T47D (cell line): ENCODE measurements at regions not wholly inside any gene's neighbourhood (a gene's known extent, or its start where the extent isn't known, plus 50 kb on each side); places are given as distances from the start of the nearest gene placed in this dataset.

ENCODE experiments used
- DNase-seq, 2 experiments: peaks; one replicate each; pipeline versions ENCODE4 v3.0.0 to v3.0.0-alpha.2; 2011 to 2012; ENCODE audit warnings: low read depth in 1 of 2, low spot score in 1 of 2
- JUND ChIP-seq: IDR thresholded peaks from 2 replicates; pipeline ENCODE4 v1.6.1; 2012; ENCODE audit warnings: low read depth
- in situ Hi-C: cut with HindIII; loops from 2 replicates; pipeline ENCODE4 v1.10.0; 2016; ENCODE audit warnings: low sequenced_read_pairs, low pct_unique_long_range_greater_than_20kb

DNA sequence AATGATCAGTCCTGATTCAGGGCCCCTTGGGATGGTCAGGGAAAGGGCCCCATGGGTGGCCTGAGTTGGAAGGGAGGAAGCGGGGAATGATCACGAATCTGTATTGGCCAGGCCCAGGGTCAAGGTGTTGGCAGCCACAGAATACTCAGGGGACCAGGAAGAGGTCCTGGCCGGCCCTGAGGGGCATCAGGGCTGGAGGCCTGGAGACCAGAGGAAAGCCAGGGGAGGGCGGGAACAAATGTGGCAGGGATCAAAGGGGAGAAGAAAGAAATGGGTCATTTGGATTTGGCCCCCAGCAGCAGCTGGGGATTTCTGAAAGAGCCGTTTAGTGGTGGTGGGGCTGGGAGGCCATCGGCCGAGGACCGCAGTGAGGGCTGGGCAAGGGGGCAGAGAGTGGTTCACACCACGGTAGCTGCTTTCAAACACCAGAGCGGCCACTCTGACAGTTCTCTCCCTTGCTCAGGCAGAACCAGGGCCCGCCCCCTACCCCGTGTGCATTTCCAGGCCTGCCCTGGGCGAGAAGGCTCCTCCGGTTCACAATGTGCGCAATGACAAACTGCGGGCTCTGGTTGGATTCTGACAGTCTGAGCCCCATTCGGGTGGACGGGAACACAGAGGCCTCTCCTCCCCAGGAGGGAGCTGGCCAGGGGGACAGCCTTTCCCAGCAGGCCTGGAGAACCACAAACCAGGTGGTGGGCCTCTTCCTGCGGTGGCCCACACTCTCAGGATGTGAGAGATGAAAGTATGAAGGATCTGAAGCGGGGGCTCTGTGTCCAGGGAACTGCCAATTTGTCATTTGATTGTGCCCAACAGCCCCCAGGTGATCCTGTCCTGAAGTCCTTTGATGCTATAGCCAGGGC lies 220.3 kb upstream of the IER5L start:
- in situ Hi-C loops: no loop called here
- DNase-seq: no peak
- TF ChIP-seq JUND: no peak

DNA sequence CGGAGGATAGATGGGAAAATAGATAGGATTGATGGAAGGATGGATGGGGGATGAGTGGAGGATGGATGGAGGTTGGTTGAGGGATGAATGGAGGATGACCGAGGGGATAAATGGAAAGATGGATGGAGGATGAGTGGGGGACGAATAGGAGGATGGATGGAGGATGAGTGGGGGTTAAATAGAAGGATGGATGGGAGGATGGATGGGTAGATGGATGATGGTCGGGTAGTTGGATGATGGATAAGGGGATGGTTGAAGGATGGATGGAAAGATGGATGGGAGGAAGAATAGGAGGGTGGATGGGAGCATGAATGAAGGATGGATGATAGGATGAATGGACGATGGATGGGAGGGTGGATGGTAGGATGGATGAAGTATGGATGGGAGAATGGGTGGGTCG lies 219.3 kb upstream of the IER5L start:
- DNase-seq: no peak
- in situ Hi-C loops: no loop called here
- no peak for TF ChIP-seq JUND

DNA sequence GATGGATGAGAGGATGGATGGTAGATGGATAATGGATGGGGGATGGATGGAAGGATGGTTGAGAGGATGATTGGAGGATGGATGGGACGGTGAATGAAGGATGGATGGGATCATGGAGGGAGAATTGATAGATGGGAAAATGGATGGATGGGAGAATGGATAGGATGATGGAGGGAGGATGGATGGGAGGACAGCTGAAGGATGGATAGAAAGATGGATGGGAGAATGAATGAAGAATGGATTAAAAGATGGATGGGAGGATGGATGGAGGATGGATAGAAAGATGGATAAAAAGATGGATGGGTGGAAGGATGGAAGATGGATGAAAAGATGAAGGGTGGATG lies 218.3 kb upstream of the IER5L start:
- in situ Hi-C loops: no loop called here
- no peak for TF ChIP-seq JUND
- DNase-seq: no peak

DNA sequence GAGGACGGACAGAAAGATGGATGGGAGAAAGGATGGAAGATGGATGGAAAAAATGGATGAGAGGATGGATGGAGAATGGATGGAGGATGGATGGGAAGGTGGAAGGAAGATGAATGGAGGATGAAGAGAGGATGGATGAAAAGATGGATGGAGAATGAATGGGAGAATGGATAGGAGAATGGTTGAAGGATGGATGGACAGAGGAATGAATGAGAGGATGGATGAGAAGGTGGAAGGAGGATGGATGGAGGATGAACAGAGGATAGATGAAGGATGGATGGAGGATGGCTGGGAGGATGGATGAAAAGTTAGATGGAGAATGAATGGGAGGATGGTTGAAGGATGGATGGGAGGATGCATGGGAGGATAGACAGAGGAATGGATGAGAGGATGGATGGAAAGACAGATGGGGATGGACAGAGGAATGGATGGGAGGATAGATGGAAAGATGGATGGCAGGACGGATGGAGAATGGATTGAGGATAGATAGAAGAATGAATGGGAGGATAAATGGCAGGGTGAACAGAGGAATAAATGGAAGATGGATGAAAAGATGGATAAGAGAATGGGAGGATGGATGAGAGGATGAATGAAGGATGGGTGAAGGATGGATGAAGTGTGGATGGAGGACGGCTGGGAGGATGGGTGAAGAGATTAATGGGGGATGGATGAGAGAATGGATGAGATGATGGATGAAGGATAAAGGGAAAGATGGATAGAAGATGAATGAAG lies 217.7 kb upstream of the IER5L start:
- no peak for TF ChIP-seq JUND
- in situ Hi-C loops: no loop called here
- DNase-seq: no peak

DNA sequence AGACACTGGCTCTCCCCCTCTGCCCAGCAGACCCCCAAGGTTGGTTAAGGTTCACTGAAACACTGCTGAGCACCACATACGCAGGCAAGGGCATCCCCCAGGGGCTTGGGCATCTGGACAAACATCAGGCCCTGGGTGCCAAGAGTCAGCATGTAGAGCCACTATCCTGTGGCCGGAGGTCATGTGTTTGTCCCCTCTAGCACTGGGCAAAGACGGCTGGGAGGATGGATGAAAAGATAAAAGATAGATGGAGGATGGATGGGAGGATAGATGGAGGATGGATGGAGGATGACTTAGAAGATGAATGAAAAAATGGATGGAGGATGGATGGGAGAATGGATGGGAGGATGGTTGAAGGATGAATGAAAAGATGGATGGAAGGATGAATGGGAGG lies 216.8 kb upstream of the IER5L start:
- no peak for DNase-seq
- in situ Hi-C loops: no loop called here
- no peak for TF ChIP-seq JUND

DNA sequence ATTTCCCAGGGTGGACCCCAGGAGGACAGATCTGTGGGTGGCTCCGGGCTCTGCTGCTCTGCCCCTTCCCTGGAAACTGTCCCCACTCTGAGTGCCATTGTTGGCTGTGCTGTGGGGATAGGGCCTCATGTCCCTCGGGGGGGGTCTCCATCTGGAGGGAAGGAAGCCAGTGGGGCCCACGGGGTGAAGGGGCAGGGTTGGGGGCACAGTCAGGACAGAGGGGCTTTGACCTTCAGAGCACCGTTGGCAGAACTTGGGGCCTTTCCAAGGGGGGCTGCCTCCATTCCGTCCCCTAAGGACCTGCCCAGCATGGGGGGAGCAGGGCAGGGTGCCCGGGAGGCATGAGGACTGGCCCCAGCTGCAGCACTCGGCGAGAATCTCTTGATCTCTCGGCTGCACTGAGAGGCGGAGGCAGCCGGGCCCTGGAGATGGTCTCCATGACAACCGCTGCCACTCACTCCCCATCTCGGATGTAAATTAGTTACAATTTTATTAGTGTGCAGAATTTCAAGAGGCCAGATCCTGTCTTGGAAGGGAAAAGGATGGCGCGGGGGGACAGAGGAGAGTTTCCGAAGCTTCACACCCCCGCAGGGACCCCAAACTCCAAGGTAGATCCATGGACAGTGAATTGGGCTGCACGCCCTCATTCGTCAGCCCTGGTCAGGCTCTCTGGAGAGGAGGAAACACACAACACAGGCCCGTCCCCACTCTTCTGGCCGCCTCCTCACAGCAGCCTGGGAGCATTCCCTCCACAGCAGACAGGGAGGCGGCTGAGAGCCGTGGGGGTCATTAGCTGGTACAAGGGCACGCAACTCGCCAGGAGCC lies 216.2 kb upstream of the IER5L start:
- in situ Hi-C loops: no loop called here
- TF ChIP-seq JUND: no peak
- no peak for DNase-seq

DNA sequence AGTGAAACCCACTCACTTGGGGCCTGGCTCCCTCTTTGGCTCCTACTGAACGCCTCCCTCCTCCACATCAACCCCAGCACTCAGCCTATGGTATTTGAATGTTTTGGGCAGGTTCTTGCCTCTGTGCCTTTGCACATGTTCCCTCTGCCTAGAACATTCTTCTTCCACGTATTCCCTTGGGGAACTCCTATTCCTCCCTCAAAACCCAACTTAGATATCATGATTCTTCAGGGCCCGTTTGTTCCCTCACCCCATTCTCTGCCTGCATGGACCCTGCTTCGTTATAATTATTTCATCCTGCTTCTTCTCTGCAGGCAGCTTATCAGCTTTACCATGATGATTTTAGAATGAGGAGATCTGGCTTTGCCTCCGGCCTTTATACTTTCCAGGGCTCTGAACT lies 215.0 kb upstream of the IER5L start:
- in situ Hi-C loops: no loop called here
- no peak for DNase-seq
- TF ChIP-seq JUND: no peak

DNA sequence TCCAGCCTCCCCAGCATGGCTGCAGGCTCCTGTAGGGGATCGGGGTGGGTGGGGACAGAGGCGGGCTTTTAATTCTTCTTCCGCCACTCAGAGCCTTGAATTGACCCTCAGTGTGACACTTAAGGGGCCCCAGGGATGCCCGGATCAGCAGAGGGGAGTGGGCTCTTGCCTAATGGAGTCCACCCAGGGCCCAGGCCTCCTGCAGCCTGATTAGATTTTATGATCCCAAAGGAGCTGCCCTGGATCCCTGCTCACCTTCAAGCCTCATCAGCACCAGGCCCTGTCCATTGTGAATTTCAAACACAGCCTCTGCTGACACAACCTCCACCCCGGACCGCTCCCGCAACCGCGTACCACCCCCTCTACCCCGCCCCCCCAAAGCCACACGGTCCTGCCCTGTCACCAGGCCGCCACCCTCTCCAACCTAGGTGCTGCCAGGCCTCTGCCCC lies 214.1 kb upstream of the IER5L start:
- no peak for DNase-seq
- TF ChIP-seq JUND: no peak
- in situ Hi-C loops: no loop called here

DNA sequence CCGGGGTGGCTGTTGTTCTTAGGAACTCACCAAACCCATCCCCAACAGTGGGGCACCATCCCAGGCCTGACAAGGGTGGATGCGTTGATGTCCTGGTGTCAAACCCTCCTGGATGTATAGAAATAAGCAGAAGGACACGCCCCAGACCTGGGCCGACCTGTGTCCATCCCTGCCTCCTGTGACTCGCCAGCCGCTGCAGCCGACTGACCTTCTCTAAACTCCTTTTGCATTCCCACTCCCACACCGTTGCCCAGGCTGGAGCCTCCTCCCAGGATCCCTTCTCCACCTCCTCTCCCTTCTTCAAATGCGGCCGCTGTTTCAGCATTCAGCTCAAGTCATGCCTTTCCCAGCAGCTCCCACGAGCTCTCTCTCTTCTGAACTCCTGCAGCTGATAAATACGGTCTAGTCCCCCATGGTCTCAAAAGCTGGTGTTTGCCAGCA lies 213.2 kb upstream of the IER5L start:
- DNase-seq: no peak

DNA sequence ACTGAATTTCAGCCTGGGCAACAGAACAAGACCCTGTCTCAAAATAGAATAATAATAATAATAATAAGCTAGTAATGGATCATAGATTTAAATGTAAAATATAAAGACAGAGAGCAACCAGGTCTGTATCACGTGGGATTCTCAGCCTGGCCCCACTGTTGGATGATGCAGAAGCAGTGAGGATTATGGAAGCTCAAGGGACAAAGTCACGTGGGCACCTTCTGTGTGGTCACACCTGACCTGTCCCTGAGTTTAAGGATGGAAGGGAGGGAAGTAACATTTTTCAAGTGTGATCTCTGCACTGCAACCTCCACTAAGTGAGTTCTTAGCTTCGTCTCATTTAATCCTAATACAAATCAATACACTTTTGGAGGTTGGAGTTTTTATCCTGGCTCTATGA lies 212.5 kb upstream of the IER5L start:
- no peak for DNase-seq
- no peak for TF ChIP-seq JUND
- in situ Hi-C loops: no loop called here

More for the DNA sequence above, 213.2 kb upstream of the IER5L start:
- no peak for TF ChIP-seq JUND
- in situ Hi-C loops: no loop called here

DNA sequence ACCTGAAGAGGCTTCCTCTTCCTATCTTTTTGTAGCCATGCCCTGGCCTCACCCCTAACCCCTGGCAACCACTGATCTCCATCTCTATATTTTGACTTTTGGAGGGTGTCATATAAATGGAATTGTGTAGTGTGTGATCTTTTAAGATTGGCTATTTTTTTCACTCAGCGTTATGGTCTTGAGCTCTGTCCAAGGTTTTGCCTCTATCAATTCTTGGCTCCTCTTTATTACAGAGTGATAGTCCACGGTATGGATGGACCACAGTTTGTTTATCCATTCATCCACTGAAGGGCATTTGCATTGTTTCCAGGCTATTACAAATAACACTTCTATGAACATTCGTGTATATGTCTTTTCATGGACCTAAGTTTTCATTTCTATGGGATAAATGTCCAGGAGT lies 209.8 kb upstream of the IER5L start:
- in situ Hi-C loops: no loop called here
- no peak for TF ChIP-seq JUND
- no peak for DNase-seq

DNA sequence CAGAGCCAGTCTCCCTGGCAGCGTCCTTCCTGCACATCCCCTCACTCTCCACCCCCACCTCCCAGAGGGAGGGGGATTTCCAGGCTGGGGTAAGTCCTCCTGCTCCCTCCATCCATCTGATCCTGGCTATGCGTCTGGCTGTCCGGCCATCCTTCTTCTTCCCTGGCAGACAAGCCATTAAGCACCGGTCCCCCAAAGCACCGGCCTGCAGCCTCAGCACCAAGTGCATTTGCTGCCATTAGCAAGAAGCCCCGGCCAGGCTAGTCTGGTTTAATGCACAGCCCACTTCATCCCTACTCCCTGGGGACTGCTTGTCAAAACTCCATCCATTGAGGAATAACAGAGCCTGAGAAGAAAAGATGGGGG lies 208.7 kb upstream of the IER5L start:
- in situ Hi-C loops: no loop called here
- no peak for TF ChIP-seq JUND
- DNase-seq: no peak
